ENCODE measurements at regions not wholly inside any gene's neighbourhood (a gene's known extent, or its start where the extent isn't known, plus 50 kb on each side); places are given as distances from the start of the nearest gene placed in this dataset.

- H3K79me1 ChIP-seq (ENCODE audit: low read depth, low read length), result no peaks in the 10 kb centered on the region
- no peaks in the 10 kb centered on the region for H3K79me2 ChIP-seq (ENCODE audit: control insufficient read depth in 1 of 2, insufficient read depth in 2 of 2, low read length in 2 of 2)
- no peak overlapping the region for H4K8ac ChIP-seq (ENCODE audit: extremely low read depth, insufficient read depth, low read length)
- no peak overlapping the region for H2BK20ac ChIP-seq (ENCODE audit: low read length)
- no peaks in the 10 kb centered on the region for H3K36me3 ChIP-seq (ENCODE audit: control insufficient read depth in 2 of 4, insufficient read depth in 4 of 4, low read length in 3 of 4)
- no peak overlapping the region for H3K14ac ChIP-seq (ENCODE audit: insufficient read length)
- no peaks in the 10 kb centered on the region for H4K20me1 ChIP-seq (replicated peaks in 1 of 2; ENCODE audit: control insufficient read depth in 1 of 2, insufficient read depth in 2 of 2, low read length in 2 of 2)
- no peak overlapping the region for H3K4me3 ChIP-seq (ENCODE audit: extremely low read depth in 1 of 4, insufficient read depth in 2 of 4, low read depth in 3 of 4, low read length in 4 of 4)
- ChIA-PET CTCF (ENCODE audit: partially characterized antibody) (interaction anchor here (1.5 kb wide), 1 partner anchor 15 kb away, joined by 4 read pairs; no protein-coding TSS in a partner anchor), POLR2A (ENCODE audit: partially characterized antibody) (no interaction called here)
- H3K4me2 ChIP-seq (ENCODE audit: insufficient read depth in 1 of 2, low read depth in 2 of 2, low read length in 2 of 2), result no peak overlapping the region
- H3K56ac ChIP-seq (replicated peaks; ENCODE audit: insufficient read length, low read depth, low read length), result no peak overlapping the region
- H2BK15ac ChIP-seq (ENCODE audit: low read length), result no peak overlapping the region
- no peaks in the 10 kb centered on the region; a peak in 1 of 7 replicates for H3K4me1 ChIP-seq (replicated peaks in 1 of 4; ENCODE audit: control insufficient read depth in 3 of 4, insufficient read depth in 4 of 4, low read length in 3 of 4)
- H3K9ac ChIP-seq (replicated peaks in 1 of 4; ENCODE audit: extremely low read depth in 1 of 4, low read depth in 3 of 4, low read length in 3 of 4), result no peak overlapping the region
- 72% methylated on average over 1 of the region's 1 CpG; no CpG with 5 or more reads in 1 of the 2 experiments for WGBS, 2 experiments (ENCODE audit: extremely low coverage in 1 of 2, insufficient coverage in 1 of 2, insufficient read length in 1 of 2, insufficient replicate concordance in 2 of 2, low coverage in 1 of 2, low lambda C conversion rate in 2 of 2, missing lambda C conversion rate in 1 of 2)
- no peak overlapping the region for H3K27ac ChIP-seq (ENCODE audit: low read depth, low read length)
- no peak overlapping the region for H4K5ac ChIP-seq (ENCODE audit: insufficient read length, low read depth, low read length)
- H3K23me2 ChIP-seq (ENCODE audit: low read depth, low read length), result no peaks in the 10 kb centered on the region; the same call in 1 of the 2 replicates
- TF ChIP-seq PHF8 (conservative IDR thresholded peaks at IDR 0.05; ENCODE audit: low read depth, low read length), result no peak
- TF ChIP-seq EZH2 (IDR thresholded peaks at IDR 0.05; ENCODE audit: low read depth, low read length, severe bottlenecking), result no peak
- TF ChIP-seq ATF3 (IDR thresholded peaks at IDR 0.05; ENCODE audit: insufficient read depth, low read depth, low read length), result no peak
- TF ChIP-seq SIN3A (conservative IDR thresholded peaks at IDR 0.05 in 1 of 2, IDR thresholded peaks at IDR 0.05 in 1 of 2; ENCODE audit: low read depth in 1 of 2, low read length in 2 of 2), result no peak
- TF ChIP-seq MAX (IDR thresholded peaks at IDR 0.05), result no peak
- TF ChIP-seq KDM5A (IDR thresholded peaks at IDR 0.05; ENCODE audit: low read length), result no peak
- H2AK5ac ChIP-seq (ENCODE audit: low read depth, low read length), result no peak overlapping the region
- H3K9me3 ChIP-seq (ENCODE audit: insufficient read depth in 2 of 2, low read depth in 1 of 2, low read length in 1 of 2), result no peaks in the 10 kb centered on the region; a peak in 1 of 4 replicates
- no peak overlapping the region for H3K18ac ChIP-seq (ENCODE audit: extremely low read depth, low read length)
- FAIRE-seq (no peak), DNase-seq (ENCODE audit: low read depth in 1 of 2, low spot score in 2 of 2) (no peak)
- H3K4ac ChIP-seq (replicated peaks; ENCODE audit: insufficient read length, low read depth, low read length), result no peak overlapping the region
- no peak overlapping the region for H4K91ac ChIP-seq (replicated peaks; ENCODE audit: insufficient read length, low read length)
- H3K27me3 ChIP-seq (replicated peaks in 1 of 4; ENCODE audit: control insufficient read depth in 3 of 4, extremely low read depth in 1 of 4, insufficient read depth in 3 of 4, low read length in 3 of 4), result no peaks in the 10 kb centered on the region
- H2BK5ac ChIP-seq (ENCODE audit: low read depth, low read length), result no peak overlapping the region
- no peak overlapping the region for H2BK120ac ChIP-seq (replicated peaks; ENCODE audit: low read depth, low read length)
- no peak overlapping the region for H3K23ac ChIP-seq (ENCODE audit: insufficient read length)
- no peak overlapping the region for H2BK12ac ChIP-seq (ENCODE audit: low read depth, low read length)
- H2AFZ ChIP-seq (ENCODE audit: low read length), result no peak overlapping the region
These were observed 645.9 kb downstream of the PCDH7 start for GRCh38 chr4:31366041-31366440.
